GF-D8 (cell line): ENCODE measurements at regions not wholly inside any gene's neighbourhood (a gene's known extent, or its start where the extent isn't known, plus 50 kb on each side); places are given as distances from the start of the nearest gene placed in this dataset.
"Not testable (repeated sequence)": the region's sequence is repeated elsewhere in the genome, so short reads cannot be mapped to it uniquely, and the experiment has no call there.

Experiments used
- DNase-seq: peaks from one replicate; lab custom pipeline; 2025; lab: John Stamatoyannopoulos, UW

GRCh38 chr6:25160134-25160533 lies 119.0 kb upstream of the CARMIL1 start:
- not testable (repeated sequence) for DNase-seq

- no peak for DNase-seq
Measured at GRCh38 chr6:25165177-25165576, 114.0 kb upstream of the CARMIL1 start.

- no peak for DNase-seq
Measured at GRCh38 chr6:25165800-25166199, 113.4 kb upstream of the CARMIL1 start.

GRCh38 chr6:25166955-25167748 lies 112.0 kb upstream of the CARMIL1 start:
- no peak for DNase-seq

- no peak for DNase-seq
Measured at GRCh38 chr6:25167961-25168360, 111.2 kb upstream of the CARMIL1 start.

GRCh38 chr6:25168637-25169036 lies 110.5 kb upstream of the CARMIL1 start:
- DNase-seq: no peak

GRCh38 chr6:25169553-25169952 lies 109.6 kb upstream of the CARMIL1 start:
- no peak for DNase-seq

GRCh38 chr6:25169961-25170360 lies 109.2 kb upstream of the CARMIL1 start:
- no peak for DNase-seq

GRCh38 chr6:25170640-25171039 lies 108.5 kb upstream of the CARMIL1 start:
- DNase-seq: no peak

- DNase-seq: no peak
Measured at GRCh38 chr6:25171301-25171700, 107.9 kb upstream of the CARMIL1 start.

- DNase-seq: no peak
Measured at GRCh38 chr6:25172819-25173218, 106.4 kb upstream of the CARMIL1 start.

GRCh38 chr6:25173246-25173645 lies 105.9 kb upstream of the CARMIL1 start:
- DNase-seq: no peak

- DNase-seq: no peak
Measured at GRCh38 chr6:25173951-25174474, 105.2 kb upstream of the CARMIL1 start.

GRCh38 chr6:25174678-25175077 lies 104.5 kb upstream of the CARMIL1 start:
- no peak for DNase-seq

GRCh38 chr6:25175196-25175595 lies 104.0 kb upstream of the CARMIL1 start:
- no peak for DNase-seq

GRCh38 chr6:25175681-25176080 lies 103.5 kb upstream of the CARMIL1 start:
- no peak for DNase-seq

- no peak for DNase-seq
Measured at GRCh38 chr6:25176466-25176865, 102.7 kb upstream of the CARMIL1 start.

GRCh38 chr6:25177500-25178028 lies 101.6 kb upstream of the CARMIL1 start:
- DNase-seq: no peak

- DNase-seq: no peak
Measured at GRCh38 chr6:25178336-25179035, 100.7 kb upstream of the CARMIL1 start.

- DNase-seq: no peak
Measured at GRCh38 chr6:25179051-25179778, 100.0 kb upstream of the CARMIL1 start.

GRCh38 chr6:25180630-25181349 lies 98.4 kb upstream of the CARMIL1 start:
- DNase-seq: no peak

- DNase-seq: no peak
Measured at GRCh38 chr6:25181350-25181724, 97.8 kb upstream of the CARMIL1 start.
